ENCODE measurements at regions not wholly inside any gene's neighbourhood (a gene's known extent, or its start where the extent isn't known, plus 50 kb on each side); places are given as distances from the start of the nearest gene placed in this dataset.

DNA sequence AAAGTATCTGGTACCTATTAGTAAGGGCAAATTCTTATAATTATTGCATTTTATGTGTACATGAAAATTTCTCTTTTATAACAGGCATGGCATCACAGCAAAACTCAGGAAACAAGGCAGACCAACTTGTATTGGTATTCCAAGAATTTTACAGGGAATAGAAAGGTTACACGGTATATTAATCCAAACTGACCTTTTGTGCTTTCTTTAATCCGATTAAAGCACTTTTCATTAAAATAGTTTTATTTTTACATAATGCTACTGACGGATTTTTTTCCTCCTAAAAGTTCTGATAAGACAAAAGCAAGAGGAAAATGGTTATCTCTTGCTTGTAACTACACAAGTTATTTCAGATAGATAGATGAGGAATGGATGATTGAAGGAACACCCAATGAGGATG is 137.0 kb upstream of the SLCO3A1 start:
- no peak for DNase-seq (ENCODE audit: low spot score)

DNA sequence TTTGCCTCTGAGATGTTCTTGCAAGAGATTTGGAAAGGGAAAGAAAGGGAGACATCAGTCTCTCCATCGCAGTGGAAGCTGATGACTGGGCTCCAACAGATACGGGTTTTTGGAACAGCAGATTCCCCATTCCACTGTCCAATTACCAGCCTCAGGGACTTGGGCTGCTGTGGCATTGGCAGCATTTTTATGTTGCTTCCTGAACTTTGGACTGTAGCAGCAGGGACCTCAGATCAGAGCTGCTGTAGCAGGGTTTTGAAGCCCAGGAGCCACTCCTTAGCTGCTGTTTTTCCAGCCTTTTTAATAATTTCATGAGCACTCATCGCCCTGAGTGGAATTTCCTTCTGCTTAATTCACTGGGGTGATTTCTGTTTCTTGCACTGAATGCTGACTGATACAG is 135.7 kb upstream of the SLCO3A1 start:
- no peak for DNase-seq (ENCODE audit: low spot score)

GRCh38 chr15:91723959-91724358 is 129.5 kb upstream of the SLCO3A1 start:
- no peak for DNase-seq (ENCODE audit: low spot score)

GRCh38 chr15:91733661-91734060 is 119.8 kb upstream of the SLCO3A1 start:
- DNase-seq (ENCODE audit: low spot score) = no peak

DNA sequence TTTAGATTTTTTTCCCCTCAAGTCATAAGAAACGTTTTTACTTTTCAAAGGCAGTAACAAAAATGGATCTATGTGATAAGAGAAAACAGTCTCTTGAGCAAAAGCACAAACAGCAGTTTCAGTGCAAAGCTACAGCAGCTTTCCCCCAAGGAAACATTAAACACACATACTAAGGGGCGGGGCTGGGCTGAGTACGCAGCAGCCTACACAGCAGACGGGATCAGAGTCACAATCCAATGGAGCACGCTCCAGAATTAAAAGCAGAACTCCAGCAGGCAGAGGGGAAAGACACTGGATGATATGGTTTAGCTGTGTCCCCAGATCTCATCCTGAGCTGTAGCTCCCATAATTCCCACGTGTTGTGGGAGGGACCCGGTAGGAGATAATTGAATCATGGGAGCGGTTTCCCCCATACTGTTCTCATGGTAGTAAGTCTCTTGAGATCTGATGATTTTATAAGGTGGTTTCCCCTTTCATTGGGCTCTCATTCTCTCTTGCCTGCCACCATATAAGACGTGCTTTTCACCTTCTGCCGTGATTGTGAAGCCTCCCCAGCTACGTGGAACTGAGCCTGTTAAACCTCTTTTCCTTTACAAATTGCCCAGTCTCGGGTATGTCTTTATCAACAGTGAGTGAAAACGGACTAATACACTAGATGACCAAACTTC is 116.2 kb upstream of the SLCO3A1 start:
- DNase-seq (ENCODE audit: low spot score) = no peak

DNA sequence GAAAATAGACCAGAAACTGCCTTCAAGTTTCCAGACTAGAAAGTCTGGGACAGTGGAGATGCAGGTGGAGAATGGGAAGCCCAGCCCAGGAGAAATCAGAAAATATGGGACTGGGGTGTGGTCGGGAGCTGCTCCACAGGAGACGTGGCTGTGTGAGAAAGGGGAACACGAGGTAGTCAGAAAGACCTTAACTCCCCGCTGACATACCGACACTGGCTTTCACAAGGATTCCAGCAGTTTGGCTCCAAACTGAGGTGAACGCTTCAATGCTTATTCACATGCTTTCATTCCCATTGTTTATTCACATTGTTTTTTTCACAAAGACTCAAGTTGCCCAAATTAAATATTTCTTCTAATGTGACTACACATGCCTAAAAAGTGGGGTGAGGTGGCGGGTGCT is 111.5 kb upstream of the SLCO3A1 start:
- no peak for DNase-seq (ENCODE audit: low spot score)

DNA sequence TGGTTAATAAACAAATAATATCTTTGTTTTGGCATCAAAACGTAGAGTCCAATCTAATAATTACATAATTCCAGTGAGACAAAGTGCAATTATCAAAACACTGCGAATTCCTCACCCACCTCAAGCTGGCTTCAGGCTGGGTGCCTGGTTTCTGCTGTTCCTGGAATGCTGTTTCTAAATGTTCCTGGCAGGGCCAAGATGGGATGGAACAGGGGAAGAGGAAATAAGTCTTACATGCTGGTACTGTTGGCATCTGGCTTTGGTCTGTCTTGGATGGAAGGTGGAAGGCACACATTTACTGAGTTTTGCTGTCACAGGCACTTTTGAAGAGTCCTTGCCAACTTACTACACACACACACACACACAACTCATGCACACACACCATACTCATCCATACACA is 101.9 kb upstream of the SLCO3A1 start:
- DNase-seq (ENCODE audit: low spot score) = no peak

DNA sequence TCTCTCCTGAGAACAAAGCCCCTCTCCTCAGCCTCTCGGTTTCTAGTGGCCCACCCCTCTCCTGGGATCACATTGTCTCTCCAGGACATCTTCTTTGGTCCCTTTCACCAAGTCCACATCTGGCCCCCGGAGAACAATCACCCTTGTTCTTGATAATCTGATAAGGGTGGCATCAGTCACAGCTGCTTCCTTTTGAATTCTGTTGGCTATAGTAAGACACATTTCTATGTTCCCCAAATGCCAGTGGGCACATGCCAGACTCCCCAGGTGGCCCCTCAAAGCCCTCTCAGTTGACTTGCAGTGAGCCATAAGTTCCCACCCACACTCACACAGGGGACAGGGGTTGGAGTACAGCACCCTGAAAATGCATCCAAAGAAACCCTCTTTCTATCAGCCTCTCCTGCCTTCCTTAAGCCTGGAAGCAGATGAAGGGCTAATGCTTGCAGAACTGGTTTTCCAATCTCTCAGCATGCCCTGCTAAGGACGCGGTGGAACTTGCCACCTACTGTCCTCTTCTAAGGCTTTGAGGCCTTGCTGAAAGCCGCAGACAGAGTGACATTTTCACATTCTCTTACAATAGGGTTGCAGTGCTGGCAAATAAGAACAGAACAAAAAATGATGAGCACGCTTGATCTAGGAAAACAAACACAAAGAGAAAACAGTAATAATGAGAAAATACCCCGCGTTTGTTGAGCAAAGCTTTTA is 101.3 kb upstream of the SLCO3A1 start:
- no peak for DNase-seq (ENCODE audit: low spot score)

- DNase-seq (ENCODE audit: low spot score) = no peak
Measured at GRCh38 chr15:91759560-91759959, 93.9 kb upstream of the SLCO3A1 start.

DNA sequence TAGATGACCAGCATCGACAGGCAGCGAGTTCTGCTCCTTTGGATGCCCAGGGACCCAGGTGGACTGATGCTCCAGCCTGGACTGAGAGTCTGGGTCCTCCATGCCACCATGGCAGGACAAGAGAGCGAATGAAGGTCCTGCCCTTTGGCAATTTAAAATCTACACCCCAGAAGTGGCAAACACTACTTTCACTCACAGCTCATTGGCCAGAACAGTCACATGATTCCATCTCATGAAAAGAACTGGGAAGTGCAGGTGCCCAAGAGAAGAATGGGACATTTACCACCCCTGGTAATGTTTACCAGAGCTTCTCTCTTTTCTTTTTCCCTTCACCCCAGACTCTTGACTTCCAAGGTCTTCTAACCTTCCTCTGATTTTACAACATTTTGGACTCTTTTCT is 87.8 kb upstream of the SLCO3A1 start:
- no peak for DNase-seq (ENCODE audit: low spot score)

- no peak for DNase-seq (ENCODE audit: low spot score)
Measured at GRCh38 chr15:91769476-91769875, 84.0 kb upstream of the SLCO3A1 start.

GRCh38 chr15:91769894-91770293 is 83.6 kb upstream of the SLCO3A1 start:
- no peak for DNase-seq (ENCODE audit: low spot score)

- DNase-seq (ENCODE audit: low spot score) = no peak
Measured at GRCh38 chr15:91776104-91776503, 77.4 kb upstream of the SLCO3A1 start.

GRCh38 chr15:91779960-91780359 is 73.5 kb upstream of the SLCO3A1 start:
- no peak for DNase-seq (ENCODE audit: low spot score)

DNA sequence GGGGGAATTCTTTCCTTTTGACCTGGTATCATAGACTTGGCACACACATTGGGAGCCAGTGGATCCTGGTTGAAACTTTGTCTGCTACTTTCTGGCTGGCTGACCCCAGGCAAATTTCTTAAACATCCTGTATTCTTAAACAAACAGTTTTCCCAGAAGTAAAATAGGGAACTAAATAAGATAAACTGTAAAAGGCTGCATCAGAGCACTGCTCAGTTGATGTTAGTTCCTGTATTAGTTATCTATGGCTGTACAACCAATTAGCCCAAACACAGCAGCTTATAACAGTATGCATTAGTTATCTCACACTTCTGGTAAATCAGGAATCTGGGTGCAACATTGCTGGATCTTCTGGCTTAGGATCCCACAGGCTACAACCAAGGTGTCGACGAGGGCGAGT is 73.1 kb upstream of the SLCO3A1 start:
- DNase-seq (ENCODE audit: low spot score) = no peak

GRCh38 chr15:91782221-91782620 is 71.3 kb upstream of the SLCO3A1 start:
- no peak for DNase-seq (ENCODE audit: low spot score)

- no peak for DNase-seq (ENCODE audit: low spot score)
Measured at GRCh38 chr15:91783008-91783407, 70.5 kb upstream of the SLCO3A1 start.

- DNase-seq (ENCODE audit: low spot score) = no peak
Measured at GRCh38 chr15:91783451-91783850, 70.1 kb upstream of the SLCO3A1 start.

DNA sequence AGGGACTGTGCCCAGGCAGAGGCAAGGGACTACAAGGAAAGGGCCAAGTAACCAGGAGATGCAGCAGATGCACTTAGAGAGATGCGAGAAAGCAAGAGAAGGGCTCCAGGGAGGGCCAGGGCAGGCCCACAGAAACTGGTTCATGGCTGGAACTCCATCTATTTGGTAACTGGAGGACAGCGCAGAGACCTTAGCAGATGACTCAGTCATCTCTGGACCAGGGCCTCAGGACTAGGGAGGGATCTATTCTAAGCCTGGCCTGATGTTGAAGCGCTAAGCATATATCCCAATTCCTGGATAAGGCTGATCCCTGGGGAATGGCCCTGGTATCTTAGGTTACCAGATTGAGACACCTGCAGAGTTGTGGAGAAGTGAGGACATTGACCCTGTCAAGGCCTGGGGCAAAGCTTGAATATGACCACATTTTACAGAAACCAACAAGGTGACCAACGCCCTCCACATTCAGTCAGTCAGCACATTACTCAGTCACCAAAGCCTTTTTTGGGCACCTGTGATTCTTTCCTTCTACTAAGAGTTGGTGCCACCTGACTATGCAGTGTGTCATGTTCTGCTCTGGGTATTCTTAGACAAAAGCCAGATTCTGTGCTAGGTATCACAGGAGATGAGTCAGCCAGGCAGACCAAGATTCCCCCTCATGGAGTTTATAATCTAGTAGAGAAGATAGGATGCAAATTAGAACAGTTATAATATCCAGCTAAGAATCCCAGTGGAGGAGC is 68.4 kb upstream of the SLCO3A1 start:
- no peak for DNase-seq (ENCODE audit: low spot score)

GRCh38 chr15:91787198-91787597 is 66.3 kb upstream of the SLCO3A1 start:
- DNase-seq (ENCODE audit: low spot score) = no peak

GRCh38 chr15:91789136-91789535 is 64.4 kb upstream of the SLCO3A1 start:
- DNase-seq (ENCODE audit: low spot score) = no peak

DNA sequence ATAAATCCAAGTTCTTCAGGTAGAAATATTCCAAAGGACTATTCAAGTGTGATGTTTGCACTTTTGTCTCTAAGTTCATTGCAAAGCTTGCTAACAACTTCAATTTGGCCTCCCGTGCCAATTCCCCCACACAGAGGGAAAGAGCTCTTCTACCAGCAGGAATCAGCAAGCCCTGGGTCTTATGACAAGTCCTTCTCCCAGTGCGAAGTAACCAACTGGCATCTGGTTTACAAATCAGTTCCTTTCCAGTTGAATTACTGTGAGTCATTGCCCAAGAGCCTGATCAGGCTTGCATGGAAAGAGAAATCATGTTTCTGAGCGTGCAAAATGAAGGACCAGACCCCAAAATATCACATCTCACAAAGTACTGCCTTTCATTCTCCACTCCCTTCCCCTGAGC is 62.7 kb upstream of the SLCO3A1 start:
- DNase-seq (ENCODE audit: low spot score) = no peak

DNA sequence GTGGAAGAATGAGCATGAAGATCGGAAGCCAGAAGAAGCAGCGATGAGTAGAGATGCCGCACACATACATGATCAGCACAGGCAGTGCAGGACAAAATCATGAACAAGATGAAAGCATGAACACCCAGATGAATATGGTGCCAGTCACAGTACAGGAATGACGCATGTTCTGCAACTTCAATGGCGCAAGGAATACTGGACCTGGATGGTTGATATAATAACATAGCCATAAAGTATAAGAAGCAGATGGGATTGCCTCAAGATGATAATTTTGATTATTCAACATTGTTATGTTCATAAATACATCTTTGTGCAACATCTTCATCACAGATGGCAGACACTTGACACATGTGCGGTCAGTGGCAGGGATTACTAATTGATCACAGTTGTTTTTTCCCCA is 59.7 kb upstream of the SLCO3A1 start:
- no peak for DNase-seq (ENCODE audit: low spot score)
